Stimulated activated CD4-positive, alpha-beta T cell treated with anti-CD3 and anti-CD28 coated beads, Interleukin-15, amount 100 ng/mL, for 24 hours (primary cell): ENCODE measurements at regions not wholly inside any gene's neighbourhood (a gene's known extent, or its start where the extent isn't known, plus 50 kb on each side); places are given as distances from the start of the nearest gene placed in this dataset.

ENCODE experiments used
- DNase-seq: peaks from one replicate; pipeline ENCODE4 v3.0.0-alpha.2; 2020

GRCh38 chr11:80167766-80168165 lies 726.9 kb upstream of the TENM4 start:
- no peak for DNase-seq

- DNase-seq: no peak
These were observed 724.9 kb upstream of the TENM4 start for GRCh38 chr11:80165744-80166143.

- DNase-seq: no peak
These were observed 722.6 kb upstream of the TENM4 start for GRCh38 chr11:80163441-80163840.

- DNase-seq: no peak
These were observed 722.2 kb upstream of the TENM4 start for GRCh38 chr11:80163011-80163410.

DNA sequence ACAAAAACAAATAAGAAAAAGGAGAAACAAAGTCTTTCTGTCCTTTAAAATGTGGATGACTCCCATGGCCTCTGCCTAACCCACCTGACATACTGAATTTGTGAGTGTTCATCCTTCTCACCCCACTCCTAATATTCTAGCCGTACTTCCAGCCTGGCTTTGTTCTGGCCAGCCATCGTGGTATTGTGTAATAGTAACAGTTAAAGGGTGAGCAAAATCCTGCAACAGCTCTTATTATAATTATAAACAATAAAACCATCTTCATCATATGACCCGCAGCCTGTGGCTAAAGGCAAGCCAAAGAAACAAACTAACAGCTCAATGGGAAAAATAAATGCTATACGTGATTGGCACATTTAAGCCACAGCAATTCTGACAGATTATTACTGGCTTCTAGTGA lies 721.6 kb upstream of the TENM4 start:
- DNase-seq: no peak

DNA sequence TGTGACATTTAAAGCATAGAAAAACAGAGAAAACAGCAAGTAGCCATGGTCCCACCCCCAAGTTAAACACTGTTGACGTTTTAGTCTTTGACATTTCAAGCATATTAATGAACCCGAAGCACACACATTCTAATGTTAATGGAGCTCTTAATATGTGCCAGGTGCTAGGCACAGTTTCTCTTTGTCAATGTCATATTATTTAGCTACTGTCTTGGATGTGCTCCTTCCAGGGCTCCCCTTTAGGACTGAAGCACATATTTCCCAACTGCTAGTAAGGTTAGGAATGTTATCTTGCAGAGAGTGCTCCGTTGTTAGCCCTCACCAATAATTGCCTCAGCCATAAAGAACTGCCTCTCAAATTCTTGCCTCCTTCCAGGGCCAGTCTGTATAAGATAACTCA lies 716.6 kb upstream of the TENM4 start:
- DNase-seq: no peak

DNA sequence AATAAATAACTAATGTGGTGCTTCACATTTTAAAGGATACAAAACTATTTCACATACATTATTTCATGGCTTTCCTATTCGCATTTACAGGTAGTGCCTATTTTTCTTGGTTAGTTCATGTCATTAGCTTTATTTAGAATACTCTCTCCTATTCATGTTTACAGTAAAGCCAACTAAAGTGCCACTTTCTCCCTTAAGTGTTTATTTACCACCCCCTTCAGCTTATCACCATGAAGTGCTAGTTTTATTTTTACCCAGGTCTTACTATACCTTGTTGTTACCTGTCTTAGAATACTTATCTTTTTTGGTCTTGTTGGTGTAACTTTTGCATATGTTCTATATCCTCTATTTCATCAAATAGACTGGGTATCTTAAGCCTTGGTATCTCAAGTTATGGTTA lies 715.2 kb upstream of the TENM4 start:
- no peak for DNase-seq

DNA sequence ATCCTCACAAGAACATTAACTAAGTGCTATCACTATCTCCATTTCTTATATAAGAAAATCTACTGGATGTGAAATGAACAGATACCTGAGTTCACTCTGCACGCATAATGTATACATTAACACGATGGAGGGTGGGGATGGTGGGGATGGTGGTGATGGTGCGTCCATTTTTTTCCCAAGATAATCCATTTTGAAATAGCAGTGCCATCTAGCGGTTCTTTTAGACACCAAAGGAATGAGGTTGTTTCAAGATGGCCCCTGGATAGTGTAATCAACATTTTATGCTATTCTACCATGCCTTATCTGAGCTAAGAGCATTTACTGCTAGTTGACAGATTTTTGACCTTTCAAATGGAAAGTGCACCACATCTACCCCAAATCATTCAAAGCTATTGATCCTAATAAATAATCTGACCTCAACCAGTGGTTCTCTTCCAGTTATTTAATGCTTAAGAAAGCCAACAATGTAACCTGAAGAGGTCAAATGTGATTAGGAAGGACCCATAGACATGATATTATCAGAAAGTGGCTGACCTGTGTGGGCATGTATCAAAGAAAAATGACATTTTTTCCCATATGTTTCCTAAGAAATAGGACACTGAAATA lies 714.7 kb upstream of the TENM4 start:
- no peak for DNase-seq

GRCh38 chr11:80146232-80146631 lies 705.4 kb upstream of the TENM4 start:
- no peak for DNase-seq

DNA sequence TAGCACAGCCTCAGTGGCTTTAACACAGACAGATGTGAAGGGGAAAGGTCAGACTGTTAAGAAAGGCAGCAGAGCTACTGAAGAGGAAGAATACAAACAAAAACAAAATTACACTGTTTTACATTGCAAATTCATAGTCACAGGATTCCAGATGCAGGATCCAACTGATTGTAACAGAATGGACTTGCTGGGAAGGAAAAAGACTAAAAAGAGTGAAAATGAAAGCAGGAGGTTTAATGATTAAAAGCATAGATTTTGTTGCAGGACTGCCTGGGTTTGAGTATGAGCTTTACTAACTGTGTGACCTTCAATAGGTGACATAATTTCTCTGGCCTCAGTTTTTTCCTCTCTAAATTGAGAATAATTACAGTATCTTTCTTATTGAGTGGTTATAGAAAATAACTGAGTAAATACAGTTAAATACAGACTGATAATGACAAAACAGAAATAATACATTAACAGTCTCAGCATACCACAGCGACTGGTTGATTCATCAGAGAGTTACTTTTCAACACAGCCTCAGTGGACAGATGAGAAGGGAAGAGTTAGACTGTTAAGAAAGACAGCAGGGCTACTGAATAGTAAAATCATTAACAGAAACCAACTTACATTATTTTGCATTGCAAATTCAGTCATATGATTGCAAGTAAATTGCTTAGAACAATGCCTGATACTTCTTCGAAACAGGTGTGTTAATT lies 704.2 kb upstream of the TENM4 start:
- DNase-seq: no peak

DNA sequence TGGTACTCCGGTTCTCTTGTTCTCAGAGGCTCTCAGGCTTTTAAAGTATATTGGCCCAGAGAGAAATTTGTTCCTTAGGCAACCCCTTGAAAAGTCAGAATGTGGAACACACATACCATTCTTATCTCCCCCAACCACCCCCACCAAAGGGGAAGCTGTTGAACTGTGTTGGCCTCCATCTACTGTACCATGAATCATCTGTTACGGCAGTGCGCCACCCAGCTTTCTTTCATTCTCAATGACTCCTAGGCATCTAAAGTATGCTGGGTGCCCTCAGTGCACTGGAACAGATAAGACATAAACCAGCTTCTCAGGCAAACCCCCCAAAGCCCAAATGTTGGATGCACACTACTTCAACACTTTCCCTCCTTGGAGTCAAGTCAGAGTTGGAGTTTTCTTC lies 696.2 kb upstream of the TENM4 start:
- DNase-seq: no peak

DNA sequence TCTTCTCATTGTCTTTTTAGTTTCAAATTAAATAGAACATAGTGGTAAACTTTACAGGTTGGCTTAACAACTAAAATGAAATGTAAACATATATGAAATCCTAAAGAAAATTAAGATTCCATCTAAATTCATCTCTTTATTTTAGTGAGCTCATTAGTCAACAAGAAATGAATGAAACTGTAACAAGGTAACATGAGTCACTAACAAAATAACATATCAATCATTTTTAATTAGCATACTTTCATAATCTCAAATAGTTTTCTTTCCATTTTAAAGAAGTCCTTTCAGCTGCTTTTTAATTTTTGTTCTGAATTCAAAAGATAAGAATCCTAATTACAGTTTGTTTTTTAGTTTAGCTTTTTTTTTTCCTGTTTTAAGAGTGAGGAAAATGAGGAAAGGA lies 688.6 kb upstream of the TENM4 start:
- DNase-seq: no peak

DNA sequence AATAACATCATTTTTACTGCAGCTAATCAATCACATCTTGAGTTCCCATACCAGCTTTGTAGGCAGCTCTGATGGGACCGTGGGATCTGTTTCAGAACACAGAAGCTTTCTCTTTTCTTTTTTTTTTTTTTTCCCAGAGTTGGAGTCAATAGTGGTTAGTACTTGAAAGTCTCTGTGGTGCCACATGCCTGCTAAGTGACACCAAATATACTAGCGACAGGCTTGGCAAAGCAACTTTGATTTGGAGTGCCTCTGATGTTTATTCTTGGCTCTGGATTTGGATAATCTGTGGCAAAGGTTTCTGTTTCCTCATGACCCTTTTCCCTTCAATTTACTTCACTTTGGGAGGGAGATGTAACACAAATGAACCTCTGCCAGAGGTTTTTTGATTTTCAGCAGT lies 681.4 kb upstream of the TENM4 start:
- no peak for DNase-seq

- DNase-seq: no peak
These were observed 677.2 kb upstream of the TENM4 start for GRCh38 chr11:80118073-80118472.

DNA sequence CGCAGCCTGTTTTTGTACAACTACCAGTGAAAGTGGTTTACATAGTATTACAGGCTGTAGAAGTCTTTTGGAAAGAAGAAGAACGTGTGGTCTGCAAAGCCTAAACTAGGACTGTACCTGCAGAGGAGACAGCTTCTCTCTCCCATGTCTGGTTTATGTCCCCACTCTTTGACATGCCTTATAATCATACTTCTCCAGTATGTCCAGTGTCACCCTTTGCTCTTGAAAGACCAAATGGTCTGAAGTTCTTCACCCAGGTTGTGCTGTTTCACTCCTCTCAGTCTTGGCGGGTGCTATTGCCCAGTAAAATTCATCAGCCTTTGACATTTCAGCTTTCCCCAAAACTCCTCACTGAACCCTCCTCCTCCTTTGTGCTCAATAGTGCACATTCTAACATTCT lies 676.0 kb upstream of the TENM4 start:
- no peak for DNase-seq

DNA sequence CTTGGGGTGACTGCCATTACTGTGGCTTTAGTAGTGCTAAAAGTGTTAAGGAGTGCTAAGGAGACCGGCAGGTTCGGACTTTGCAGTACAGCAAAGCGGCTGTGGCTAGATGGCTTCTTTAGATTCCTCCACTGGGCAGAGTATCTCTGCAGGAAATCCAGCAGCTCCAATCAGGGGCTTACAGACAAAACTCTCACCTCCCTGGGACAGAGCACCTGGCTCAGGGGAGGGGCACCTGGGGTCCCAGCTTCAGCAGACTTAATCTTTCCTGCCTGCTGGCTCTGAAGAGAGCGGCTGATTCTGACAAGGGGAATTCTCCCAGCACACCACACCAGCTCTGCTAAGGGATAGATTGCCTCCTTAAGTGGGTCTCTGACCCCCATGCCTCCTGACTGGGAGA lies 668.8 kb upstream of the TENM4 start:
- DNase-seq: no peak

DNA sequence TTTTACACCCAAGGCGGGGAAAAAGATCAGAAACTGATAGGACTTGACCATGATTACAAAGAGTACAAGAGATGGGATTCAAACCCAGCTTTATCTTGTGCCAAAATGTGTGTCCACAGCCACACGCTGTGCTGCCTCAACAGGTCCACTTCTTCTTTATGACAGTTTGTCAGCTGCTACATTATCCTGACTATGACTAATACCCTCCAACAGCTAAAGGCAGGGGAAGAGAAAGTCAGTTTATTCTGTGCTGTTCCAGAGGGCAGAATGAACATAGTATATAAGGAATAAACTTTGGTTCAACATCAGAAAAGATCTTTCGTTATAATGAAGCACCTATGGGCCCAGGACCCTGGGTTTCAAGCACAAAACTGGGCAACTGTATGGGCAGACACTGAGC lies 668.2 kb upstream of the TENM4 start:
- DNase-seq: no peak

- no peak for DNase-seq
These were observed 666.6 kb upstream of the TENM4 start for GRCh38 chr11:80107415-80107814.

DNA sequence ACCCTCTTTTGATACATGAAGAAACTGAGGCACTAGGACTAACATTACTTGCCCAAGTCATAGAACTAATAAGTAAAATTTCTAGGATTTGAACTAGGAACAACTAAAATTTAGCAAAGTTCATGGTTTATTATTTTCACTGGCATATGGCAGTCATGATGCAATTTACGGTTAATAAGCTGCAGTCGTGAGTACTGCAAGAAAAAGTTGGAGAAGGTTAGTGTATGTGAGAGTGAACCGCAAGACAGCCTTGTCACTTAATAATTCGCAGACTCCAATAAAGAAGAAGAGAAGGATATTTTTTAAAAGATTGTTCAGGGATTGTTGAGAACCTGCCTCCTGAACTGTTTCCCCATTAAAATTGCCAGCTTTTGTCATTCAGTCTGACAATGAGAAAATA lies 663.4 kb upstream of the TENM4 start:
- no peak for DNase-seq

- no peak for DNase-seq
These were observed 662.5 kb upstream of the TENM4 start for GRCh38 chr11:80103142-80103859.

DNA sequence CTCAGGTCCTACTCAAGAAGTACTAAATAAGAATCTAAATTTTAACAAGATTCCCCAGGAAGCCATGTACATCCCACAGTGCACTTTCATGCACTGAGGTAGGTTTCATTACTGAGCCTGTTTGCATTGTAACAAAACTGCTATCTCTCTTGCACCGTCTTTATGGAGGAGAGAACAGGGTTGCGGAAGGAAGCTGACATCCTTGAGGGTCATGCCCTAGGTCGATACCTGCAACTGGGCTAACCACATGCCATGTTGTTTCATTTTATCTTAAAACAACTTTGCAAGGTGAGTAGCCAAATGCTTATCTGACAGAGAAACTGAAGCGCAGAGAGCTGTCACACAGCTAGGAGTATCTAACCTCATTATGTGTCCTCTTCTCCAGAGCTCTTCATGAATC lies 656.3 kb upstream of the TENM4 start:
- no peak for DNase-seq

GRCh38 chr11:80096736-80097135 lies 655.9 kb upstream of the TENM4 start:
- no peak for DNase-seq

- no peak for DNase-seq
These were observed 645.7 kb upstream of the TENM4 start for GRCh38 chr11:80086496-80087055.

DNA sequence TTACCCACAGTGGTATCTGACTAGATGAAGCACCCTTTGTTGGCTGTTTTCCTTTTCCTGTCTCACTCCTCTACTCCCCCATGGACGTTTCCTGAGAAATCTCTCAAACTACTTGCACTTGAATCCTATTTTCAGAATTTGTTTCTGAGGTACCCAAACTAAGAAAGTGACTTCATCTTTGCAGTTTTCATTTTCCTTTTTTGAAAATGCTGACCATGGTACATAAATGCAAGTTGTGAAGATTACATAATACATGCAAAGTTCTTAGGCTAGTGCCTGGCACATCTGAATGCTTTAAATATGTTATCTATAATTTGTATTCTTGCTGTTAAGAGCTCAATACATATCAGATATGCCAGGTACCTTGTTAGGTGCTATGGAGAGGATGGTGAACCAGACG lies 644.7 kb upstream of the TENM4 start:
- DNase-seq: no peak
